HUDEP-2 (cell line): ENCODE measurements at regions not wholly inside any gene's neighbourhood (a gene's known extent, or its start where the extent isn't known, plus 50 kb on each side); places are given as distances from the start of the nearest gene placed in this dataset.
"Not testable (repeated sequence)": the region's sequence is repeated elsewhere in the genome, so short reads cannot be mapped to it uniquely, and the experiment has no call there.

Experiments
- DNase-seq, 76 experiments: peaks; one replicate each; lab custom pipeline; 2025; ENCODE audit not compliant: unreplicated experiment in 76 of 76; lab: John Stamatoyannopoulos, UW

GRCh38 chr10:8332730-8333111 is 278.2 kb downstream of the GATA3 start:
- no peak for DNase-seq

- DNase-seq: no peak
Measured at GRCh38 chr10:8334631-8335030, 280.1 kb downstream of the GATA3 start.

DNA sequence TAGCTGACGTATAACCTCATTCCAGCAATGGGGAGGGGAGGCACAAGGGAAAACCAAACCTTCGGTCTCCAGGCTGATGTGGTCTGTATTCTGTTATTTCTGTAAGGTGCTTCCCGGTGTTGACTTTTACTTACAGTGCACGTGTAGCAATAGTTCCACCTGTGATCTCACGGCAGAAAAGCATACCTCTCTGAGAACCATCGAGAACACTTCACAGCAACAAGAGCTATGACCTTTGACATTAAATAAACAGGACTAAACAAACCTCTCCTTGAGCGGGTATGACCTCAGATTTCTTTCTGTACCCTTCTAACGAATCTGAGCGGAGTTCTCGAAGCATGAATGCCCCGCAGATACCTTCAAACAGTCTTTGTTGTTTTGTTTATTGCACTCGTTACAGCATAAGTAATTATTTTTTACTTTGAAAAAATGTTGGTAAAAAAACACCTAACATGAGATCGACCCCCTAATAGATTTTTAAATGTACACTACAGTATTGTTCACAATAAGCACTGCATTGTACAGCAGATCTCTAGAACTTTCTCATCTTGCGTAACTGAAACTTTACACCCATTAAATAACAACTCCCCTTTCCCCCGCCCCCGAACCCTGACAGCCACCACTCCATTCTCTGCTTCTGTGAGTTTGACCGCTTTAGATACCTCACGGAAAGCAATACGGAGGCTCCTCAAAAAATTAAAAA is 282.3 kb downstream of the GATA3 start:
- DNase-seq: no peak

GRCh38 chr10:8337332-8337651 is 282.8 kb downstream of the GATA3 start:
- no peak for DNase-seq

DNA sequence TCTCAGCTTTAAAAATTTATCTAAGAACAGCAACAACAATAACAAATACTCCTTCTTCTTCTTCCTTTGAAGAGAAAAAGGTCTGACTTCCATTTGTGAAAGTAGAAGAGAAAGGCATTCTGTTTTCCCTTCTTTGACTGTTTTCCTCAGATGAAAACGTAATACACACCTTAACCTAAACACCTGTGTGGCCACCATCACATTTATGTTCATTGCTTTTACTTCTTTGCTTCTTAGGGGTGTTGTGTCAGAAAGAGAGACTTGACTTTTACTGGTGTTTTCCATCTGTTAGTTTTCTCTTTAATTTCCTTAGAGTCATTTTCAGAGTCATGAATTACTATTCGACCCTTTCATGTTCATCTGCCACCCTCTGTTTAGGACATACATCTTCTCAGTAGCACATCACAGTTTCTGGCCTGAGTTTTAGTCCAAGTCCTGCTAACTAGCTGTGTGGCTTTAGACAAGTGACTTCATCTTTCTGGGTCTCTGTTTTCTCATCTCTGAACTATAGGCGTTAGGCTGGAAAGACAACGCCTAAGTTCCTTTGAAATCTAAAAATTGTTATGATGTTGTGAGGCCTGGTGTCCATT is 283.8 kb downstream of the GATA3 start:
- DNase-seq: no peak

- DNase-seq: no peak
Measured at GRCh38 chr10:8344756-8345155, 290.3 kb downstream of the GATA3 start.

GRCh38 chr10:8346861-8347260 is 292.4 kb downstream of the GATA3 start:
- DNase-seq: no peak

DNA sequence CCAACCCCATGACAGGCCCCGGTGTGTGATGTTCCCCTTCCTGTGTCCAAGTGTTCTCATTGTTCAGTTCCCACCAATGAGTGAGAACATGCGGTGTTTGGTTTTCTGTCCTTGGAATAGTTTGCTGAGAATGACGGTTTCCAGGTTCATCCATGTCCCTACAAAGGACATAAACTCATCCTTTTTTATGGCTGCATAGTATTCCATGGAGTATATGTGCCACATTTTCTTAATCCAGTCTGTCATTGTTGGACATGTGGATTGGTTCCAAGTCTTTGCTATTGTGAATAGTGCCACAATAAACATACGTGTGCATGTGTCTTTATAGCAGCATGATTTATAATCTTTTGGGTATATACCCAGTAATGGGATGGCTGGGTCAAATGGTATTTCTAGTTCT is 293.1 kb downstream of the GATA3 start:
- not testable (repeated sequence) for DNase-seq

DNA sequence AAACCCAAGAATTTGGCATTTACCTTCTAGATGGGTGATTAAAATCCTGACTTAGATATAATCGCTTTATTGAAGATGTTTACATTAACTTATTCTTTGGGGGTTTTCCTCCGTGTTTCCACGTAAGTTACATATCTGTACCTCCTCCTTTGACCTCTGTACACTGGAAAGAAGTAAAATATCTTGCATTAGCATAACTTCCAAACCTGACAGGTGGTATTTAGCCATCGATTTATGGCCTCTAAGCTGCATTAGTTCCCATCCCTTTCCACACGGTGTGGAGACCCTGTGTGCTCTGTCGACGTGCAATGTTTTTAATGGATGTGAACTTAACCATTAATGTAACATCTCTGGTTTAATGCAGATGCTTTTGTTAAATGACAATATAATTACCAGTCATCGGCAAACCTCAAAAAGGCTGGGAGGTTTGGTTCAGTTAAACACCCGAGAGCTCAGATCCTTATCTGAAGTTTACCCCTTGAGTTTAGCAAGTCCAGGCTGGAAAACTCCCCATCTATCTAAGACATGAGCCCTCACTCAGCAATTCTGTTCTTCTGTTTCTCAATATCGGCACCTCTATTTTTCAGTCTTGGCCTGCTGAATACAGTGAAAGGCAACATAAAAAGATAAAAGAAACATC is 295.2 kb downstream of the GATA3 start:
- DNase-seq: no peak

GRCh38 chr10:8350250-8350967 is 295.9 kb downstream of the GATA3 start:
- DNase-seq: no peak

DNA sequence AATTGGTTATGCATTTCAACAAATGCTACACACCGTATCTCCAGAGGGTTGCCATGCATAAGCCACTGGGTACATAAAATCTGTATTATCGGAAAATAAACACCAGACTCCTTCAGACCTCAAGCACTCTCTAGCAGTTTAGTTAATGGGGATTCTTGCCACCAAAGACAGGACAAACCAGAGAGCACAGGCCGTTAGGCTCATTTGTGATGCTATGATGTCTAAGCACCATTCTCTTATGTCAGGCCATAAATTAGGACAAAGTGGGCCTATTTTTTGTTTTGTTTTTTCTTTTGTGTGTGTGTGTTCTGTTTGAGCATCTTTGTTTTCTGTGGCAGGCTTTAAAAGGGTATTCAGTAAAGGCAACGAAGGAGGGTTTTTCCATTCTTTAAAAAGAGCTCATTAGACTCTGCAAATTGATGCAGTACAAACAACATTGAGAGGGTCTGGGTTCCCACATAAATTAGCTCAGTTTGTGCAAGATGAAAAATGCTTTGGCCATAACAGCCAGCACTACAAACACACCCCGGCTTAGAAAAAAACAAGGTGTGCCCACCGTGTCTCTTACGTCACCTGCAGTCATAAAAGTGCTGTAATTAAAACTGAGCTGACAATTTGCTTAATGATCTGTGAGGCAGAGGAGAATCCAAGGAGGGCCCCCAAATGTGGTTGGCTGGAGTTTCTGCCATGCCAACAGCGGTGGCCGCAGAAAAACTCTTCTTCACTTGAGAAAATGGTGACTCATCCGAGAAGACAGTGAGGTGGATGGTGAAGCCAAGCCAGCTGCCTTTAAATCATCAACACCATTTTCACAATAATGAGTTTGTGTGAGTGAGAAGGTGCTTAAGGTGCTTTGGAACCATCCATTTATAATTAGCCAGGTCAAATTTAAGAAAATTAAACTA is 297.9 kb downstream of the GATA3 start:
- DNase-seq: no peak

DNA sequence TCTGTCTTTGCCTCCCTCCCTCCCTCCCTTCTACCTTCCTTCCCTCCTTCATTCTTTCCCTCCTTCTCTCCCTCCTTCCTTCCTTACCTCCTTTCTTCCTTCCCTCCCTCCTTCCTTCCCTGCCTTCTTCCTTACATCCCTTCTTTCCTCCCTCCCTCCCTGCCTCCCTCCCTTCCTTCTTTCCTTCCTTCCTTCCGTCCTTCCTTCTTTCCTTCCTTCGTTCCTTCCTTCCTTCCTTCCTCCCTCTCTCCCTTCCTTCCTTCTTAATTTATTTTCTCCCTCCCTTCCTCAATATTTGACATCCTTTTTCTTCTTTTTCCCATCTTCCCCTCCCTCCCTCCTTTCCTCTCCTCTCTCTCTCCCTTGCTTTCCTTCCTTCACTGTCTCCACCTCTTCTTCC is 301.8 kb downstream of the GATA3 start:
- no peak for DNase-seq

DNA sequence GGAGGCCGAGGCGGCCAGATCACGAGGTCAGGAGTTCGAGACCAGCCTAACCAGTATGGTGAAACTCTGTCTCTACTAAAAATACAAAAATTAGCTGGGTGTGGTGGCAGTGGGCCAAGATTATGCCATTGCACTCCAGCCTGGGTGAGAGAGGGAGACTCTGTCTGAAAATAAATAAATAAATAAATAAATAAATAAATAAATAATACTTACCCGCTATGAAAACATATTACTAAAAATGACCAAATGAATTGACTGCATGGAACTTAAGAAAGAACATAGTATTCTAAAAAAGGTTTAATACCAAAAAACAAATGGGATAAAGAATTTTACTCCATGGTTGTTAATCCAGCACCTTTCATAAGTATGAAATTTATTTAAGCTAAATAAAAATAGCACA is 305.0 kb downstream of the GATA3 start:
- no peak for DNase-seq

DNA sequence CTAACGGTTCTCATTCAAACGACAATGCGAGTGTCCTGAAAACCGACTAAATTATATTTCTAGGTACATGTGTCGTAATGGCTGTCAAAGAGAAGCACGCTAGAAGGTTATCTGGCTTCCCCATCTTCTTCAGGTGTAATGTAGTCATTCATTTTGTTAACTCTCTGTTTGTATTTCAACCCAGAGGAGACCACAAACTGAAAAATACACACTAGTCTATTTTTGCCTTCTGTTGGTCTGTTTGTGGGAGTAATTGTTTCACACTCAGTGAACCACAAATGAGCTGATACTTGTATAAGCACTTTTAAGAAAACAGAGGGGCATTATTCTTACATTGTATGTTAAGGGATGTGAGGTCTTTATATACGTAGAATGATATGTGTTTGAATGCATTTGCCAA is 305.9 kb downstream of the GATA3 start:
- no peak for DNase-seq

DNA sequence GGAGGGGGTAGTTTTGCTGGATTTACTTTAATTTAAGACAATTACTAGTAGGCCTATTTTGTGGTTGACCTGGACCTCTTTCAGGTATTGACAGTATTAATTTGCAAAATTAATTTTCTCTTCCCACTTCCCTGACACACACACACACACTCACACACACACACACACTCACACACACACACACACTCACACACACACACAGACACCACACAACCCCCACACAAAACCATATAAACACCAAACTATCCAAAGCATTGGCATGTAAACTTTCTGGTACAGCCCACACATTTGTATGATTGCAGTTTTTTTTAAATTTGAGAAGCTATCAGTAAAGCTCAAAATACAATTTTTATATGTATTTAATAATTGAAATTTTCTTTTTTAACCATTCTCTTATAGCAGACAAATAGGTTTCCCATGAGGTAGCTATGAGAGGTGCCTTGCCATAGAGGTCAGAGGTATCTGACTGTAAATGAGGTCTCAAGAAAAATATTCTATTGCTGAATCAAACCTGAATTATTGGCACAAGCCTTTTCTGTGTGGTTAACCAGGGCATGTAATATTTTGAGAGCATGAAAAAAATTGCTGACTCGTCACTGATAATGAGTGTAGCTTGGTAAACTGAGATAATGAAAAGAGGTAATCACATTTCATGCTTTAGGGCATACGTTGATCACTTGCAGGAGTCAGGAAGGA is 306.5 kb downstream of the GATA3 start:
- no peak for DNase-seq

DNA sequence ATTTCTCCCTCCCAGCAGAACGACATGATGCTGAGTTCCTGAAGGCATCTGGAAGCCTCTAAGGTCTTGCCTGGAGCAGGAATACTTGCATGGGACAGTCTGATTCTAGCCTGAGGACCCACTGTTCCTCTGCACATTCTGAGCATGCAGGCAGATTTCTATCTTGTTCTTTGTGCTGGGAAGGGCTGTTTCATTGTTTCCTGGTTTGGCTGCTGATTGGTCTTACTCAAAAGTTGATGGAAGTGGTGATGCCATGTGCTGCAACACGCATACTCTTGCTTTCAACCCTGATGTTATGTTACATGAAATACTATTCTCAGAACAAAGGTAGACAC is 307.0 kb downstream of the GATA3 start:
- DNase-seq: no peak

DNA sequence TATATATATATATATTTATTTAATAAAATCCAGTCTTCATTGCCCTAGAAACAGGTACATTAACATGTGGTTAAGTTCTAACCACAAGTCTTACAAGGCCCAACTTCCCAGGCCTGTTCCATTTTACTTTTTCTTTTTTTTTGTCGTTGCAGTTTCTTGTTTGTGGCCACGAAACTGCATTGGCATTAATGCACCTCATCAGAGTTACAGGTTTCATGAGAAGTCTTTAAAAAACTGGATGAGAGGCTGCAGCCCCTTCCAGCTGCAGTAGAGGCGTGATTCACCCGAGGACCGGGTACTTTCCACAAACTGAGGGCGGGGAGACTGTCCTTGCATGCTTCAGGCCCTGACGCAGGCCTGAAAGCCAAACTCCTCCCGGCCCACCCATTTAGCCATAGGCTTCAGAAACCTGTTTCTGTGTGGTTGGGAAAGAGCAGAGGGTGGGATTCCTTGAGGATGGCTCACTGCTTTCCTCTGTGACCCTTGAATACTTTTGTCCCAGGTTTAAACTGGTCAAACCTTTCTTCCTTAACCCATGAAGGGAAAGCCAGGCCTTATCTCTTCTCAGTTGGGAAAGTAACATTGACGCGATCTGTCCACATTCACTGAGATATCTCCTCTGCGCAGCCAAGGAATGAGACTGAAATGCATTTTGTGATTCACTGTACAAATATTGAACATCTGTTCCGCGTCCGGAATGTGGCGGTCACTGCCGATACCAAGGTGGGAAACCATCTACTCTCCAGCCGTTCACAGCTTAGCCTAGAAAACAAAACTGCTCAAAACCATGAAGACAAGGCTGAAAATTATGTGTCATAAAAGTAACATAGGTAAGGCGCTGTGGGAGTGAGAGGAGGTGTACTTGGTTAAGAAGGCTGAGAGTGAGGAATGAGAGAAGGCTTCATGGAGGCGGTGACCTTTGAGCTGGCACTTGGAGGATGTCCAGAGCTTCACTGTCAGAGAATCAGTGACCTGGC is 311.7 kb downstream of the GATA3 start:
- no peak for DNase-seq

DNA sequence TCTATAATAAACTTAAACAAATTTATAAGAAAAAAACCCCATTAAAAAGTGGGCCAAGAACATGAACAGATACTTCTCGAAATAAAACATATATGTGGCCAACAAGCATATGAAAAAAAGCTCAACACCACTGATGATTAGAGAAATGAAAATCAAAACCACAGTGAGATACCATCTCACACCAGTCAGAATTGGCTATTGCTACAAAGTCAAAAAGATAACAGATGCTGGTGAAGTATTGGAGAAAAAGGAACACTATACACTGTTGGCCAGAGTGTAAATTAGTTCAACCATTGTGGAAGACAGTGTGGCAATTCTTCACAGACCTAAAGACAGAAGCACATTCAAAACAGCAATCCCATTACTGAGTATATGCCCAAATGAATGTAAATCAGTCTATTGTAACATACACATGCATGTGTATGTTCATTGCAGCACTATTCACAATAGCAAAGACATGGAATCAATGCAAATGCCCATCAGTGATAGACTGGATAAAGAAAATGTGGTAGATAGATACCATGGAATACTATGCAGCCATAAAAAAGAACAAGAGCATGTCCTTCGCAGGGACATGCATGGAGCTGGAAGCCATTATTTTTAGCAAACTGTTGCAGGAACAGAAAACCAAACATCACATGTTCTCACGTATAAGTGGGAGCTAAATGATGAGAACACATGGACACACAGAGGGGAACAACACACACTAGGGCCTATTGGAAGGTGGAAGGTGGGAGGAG is 313.4 kb downstream of the GATA3 start:
- not testable (repeated sequence) for DNase-seq

DNA sequence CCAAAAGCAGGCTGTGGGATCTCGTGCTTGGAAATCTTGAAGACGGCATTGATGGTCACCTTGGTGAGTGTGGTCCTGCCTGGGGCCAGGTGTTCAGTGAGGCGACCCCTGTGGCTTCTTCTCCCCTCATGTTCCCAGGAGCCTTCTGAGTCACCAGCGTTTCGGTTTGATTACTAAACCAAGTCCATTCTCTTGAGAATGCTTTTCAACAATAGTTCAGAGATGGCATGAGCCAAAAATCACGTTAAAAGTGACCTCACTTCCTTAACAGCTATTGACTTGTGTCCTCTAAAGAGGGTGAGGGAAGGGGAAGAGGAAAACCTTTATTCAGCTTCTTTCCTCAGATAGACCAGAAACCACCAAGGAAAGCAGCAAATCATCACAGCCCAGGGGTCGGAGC is 315.2 kb downstream of the GATA3 start:
- DNase-seq: no peak
